K562 (cell line): ENCODE measurements at regions not wholly inside any gene's neighbourhood (a gene's known extent, or its start where the extent isn't known, plus 50 kb on each side); places are given as distances from the start of the nearest gene placed in this dataset.

Source experiments
- ATAC-seq: fragments of 200-7000 bp; cut with Tn5 transposase; 3 replicates; pipeline ENCODE4 v1.9.1; 2020; ENCODE audit warnings: moderate library complexity
- BruUV-seq: library from RNA; stranded (reverse); fragments of 400-500 nt; replicated peaks from 2 replicates; lab custom pipeline; 2021; lab: Mats Ljungman, UMichigan
- CTCF ChIA-PET: fragments of 300-600 bp; formaldehyde crosslinking; extraction: SDS; loops from one replicate; lab custom pipeline; 2021; ENCODE audit warnings: low intra/inter-chr PET ratio; lab: Yijun Ruan, JAX
- POLR2A ChIA-PET: fragments of 300-600, 350-650 bp; sonication (Branson Sonifier 250); formaldehyde crosslinking; extraction: SDS; loops from one replicate; lab custom pipeline; 2021; ENCODE audit warnings: antibody characterized with exemption, inconsistent platforms; lab: Yijun Ruan, JAX
- DNase-seq, 4 experiments: peaks; one replicate each; pipeline versions ENCODE4 v3.0.0 to v3.0.0-alpha.2; 2011 to 2018; ENCODE audit warnings: low spot score in 3 of 4, mixed read lengths in 3 of 4; ENCODE audit errors: extremely low read depth in 1 of 4
- FAIRE-seq: peaks from 2 replicates; lab custom pipeline; 2011; peaks lifted over from hg19 to GRCh38; lab: Jason Lieb, UNC
- H2AFZ ChIP-seq: 2 replicates; pipeline ENCODE4 v1.6.0; 2011; ENCODE audit warnings: low read depth, low read length, control low read depth, inconsistent platforms
- H3K27ac ChIP-seq: fragments of 200-600 bp; 3 replicates; pipeline ENCODE4 v1.8.0; 2011; ENCODE audit warnings: low read depth, mild to moderate bottlenecking, control low read depth, inconsistent platforms, low read length, moderate library complexity, mixed read lengths; ENCODE audit errors: extremely low read depth
- H3K27me3 ChIP-seq, 2 experiments: fragments of 300-600 bp in 1 of 2; 2 replicates in 1 of 2; 3 replicates in 1 of 2; pipeline versions ENCODE4 v1.6.0 to v1.8.0; 2011; ENCODE audit warnings: inconsistent platforms in 2 of 2, low read length in 2 of 2, mild to moderate bottlenecking in 1 of 2, mixed read lengths in 1 of 2, moderate library complexity in 1 of 2; ENCODE audit not compliant: control insufficient read depth in 2 of 2, insufficient read depth in 2 of 2
- H3K36me3 ChIP-seq: fragments of 300-600 bp; 3 replicates; pipeline ENCODE4 v1.8.0; 2011; ENCODE audit warnings: mild to moderate bottlenecking, low read length, inconsistent platforms; ENCODE audit not compliant: control insufficient read depth, insufficient read depth
- H3K4me1 ChIP-seq, 2 experiments: fragments of 200-600 bp in 1 of 2; replicated peaks in 1 of 2; 2 replicates in 1 of 2; 3 replicates in 1 of 2; pipeline versions ENCODE4 v1.5.1 to v1.8.0; 2011; ENCODE audit warnings: inconsistent platforms in 2 of 2, low read length in 2 of 2, mild to moderate bottlenecking in 1 of 2, mixed read lengths in 1 of 2, moderate library complexity in 1 of 2; ENCODE audit not compliant: control insufficient read depth in 2 of 2, insufficient read depth in 2 of 2
- H3K4me2 ChIP-seq: 2 replicates; pipeline ENCODE4 v1.6.1; 2011; ENCODE audit warnings: low read length, control low read depth, inconsistent platforms, mixed read lengths; ENCODE audit not compliant: insufficient read depth
- H3K4me3 ChIP-seq: fragments of 200-600 bp; sonication (generic), shearing (Covaris generic); 2 replicates; pipeline ENCODE4 v1.5.1; 2016; ENCODE audit warnings: control low read depth, inconsistent platforms
- H3K79me2 ChIP-seq: fragments of 200-600 bp; 3 replicates; pipeline ENCODE4 v1.8.0; 2011; ENCODE audit warnings: low read length, inconsistent platforms; ENCODE audit not compliant: control insufficient read depth, insufficient read depth
- H3K9ac ChIP-seq, 2 experiments: 2 replicates each; pipeline versions ENCODE4 v1.6.0 to v1.6.1; 2011; ENCODE audit warnings: low read depth in 2 of 2, low read length in 2 of 2, control low read depth in 1 of 2, inconsistent platforms in 1 of 2, mild to moderate bottlenecking in 1 of 2, mixed read lengths in 1 of 2; ENCODE audit not compliant: insufficient read depth in 1 of 2
- H3K9me1 ChIP-seq: one replicate; pipeline ENCODE4 v1.6.0; 2011; ENCODE audit warnings: inconsistent platforms, mild to moderate bottlenecking, low read length, moderate library complexity; ENCODE audit not compliant: control insufficient read depth, insufficient read depth
- H3K9me3 ChIP-seq: replicated peaks from 2 replicates; pipeline ENCODE4 v1.5.1; 2011; ENCODE audit warnings: low read depth, low read length, inconsistent platforms; ENCODE audit not compliant: control insufficient read depth, insufficient read depth
- H4K20me1 ChIP-seq: replicated peaks from 2 replicates; pipeline ENCODE4 v1.6.1; 2011; ENCODE audit warnings: low read length, inconsistent platforms, mixed read lengths; ENCODE audit not compliant: control insufficient read depth, insufficient read depth
- ATF7 ChIP-seq: fragments of 450-650 bp; IDR thresholded peaks from 2 replicates; pipeline ENCODE4 v1.7.1; 2014; ENCODE audit warnings: mild to moderate bottlenecking, moderate library complexity
- CCNT2 ChIP-seq: IDR thresholded peaks from 2 replicates; pipeline ENCODE4 v1.6.1; 2011; ENCODE audit warnings: borderline replicate concordance, low read depth, mild to moderate bottlenecking, moderate library complexity, mixed read lengths, low read length; ENCODE audit not compliant: insufficient read length; ENCODE audit errors: extremely low read depth
- ETS2 ChIP-seq: IDR thresholded peaks from 2 replicates; pipeline ENCODE4 v1.6.1; 2016; ENCODE audit warnings: borderline replicate concordance, missing genetic modification characterization, mild to moderate bottlenecking, moderate library complexity, missing compliant biosample characterization; ENCODE audit not compliant: poor library complexity, severe bottlenecking
- NCOA1 ChIP-seq: fragments of 450-650 bp; IDR thresholded peaks from 2 replicates; pipeline ENCODE4 v1.6.1; 2016; ENCODE audit warnings: low read depth
- NFIC ChIP-seq: fragments of 450-650 bp; IDR thresholded peaks from 2 replicates; pipeline ENCODE4 v1.6.1; 2017; ENCODE audit warnings: mild to moderate bottlenecking, inconsistent platforms
- NFIX ChIP-seq: fragments of 250-450 bp; sonication (Bioruptor Pico); IDR thresholded peaks from 2 replicates; pipeline ENCODE4 v1.4.0; 2020; ENCODE audit warnings: low read depth, mild to moderate bottlenecking, moderate library complexity
- SIN3A ChIP-seq, 2 experiments: fragments of 150-350 bp in 1 of 2; IDR thresholded peaks; 2 replicates each; pipeline ENCODE4 v1.6.1; 2011 to 2016; ENCODE audit warnings: borderline replicate concordance in 2 of 2, low read depth in 2 of 2, low read length in 2 of 2, mild to moderate bottlenecking in 2 of 2, moderate library complexity in 2 of 2; ENCODE audit not compliant: control insufficient read depth in 1 of 2
- XRCC3 ChIP-seq: fragments of 450-650 bp; IDR thresholded peaks from 2 replicates; pipeline ENCODE4 v1.6.1; 2017; ENCODE audit warnings: mild to moderate bottlenecking, moderate library complexity
- YY1 ChIP-seq, 3 experiments: IDR thresholded peaks; 2 replicates each; pipeline ENCODE4 v1.6.1; 2011; ENCODE audit warnings: low read length in 2 of 3, mild to moderate bottlenecking in 2 of 3, moderate library complexity in 2 of 3, borderline replicate concordance in 1 of 3, control low read depth in 1 of 3, low read depth in 1 of 3; ENCODE audit not compliant: insufficient read depth in 3 of 3, insufficient replicate concordance in 2 of 3, control insufficient read depth in 1 of 3, insufficient read length in 1 of 3; ENCODE audit errors: extremely low read depth in 1 of 3
- ZFX ChIP-seq: sonication (generic); formaldehyde crosslinking; IDR thresholded peaks from 2 replicates; pipeline ENCODE4 v1.8.0; 2022; ENCODE audit warnings: mild to moderate bottlenecking, missing genetic modification reagents, moderate library complexity
- ZNF79 ChIP-seq: fragments of 250-450 bp; sonication (Bioruptor Pico); IDR thresholded peaks from 2 replicates; pipeline ENCODE4 v1.4.0; 2020; ENCODE audit warnings: low read depth, mild to moderate bottlenecking, moderate library complexity
- WGBS: fragments of 100-300 bp; shearing (Covaris generic); methylation state at CpG from one replicate; pipeline ENCODE4 v1.1.6; 2016; ENCODE audit warnings: low coverage, mixed read lengths; ENCODE audit not compliant: insufficient coverage; ENCODE audit errors: missing lambda C conversion rate; 5-methylcytosine and 5-hydroxymethylcytosine counted together
- in situ Hi-C: fragments of 300-500 bp; cut with MboI; formaldehyde crosslinking; loops from 4 replicates; pipeline ENCODE4 v1.15.0; 2018; ENCODE audit warnings: inconsistent platforms, mixed read lengths
- intact Hi-C: fragments of 100-400 bp; cut with micrococcal nuclease; formaldehyde crosslinking; loops from 2 replicates; pipeline ENCODE4 v1.14.2; 2022
- TF ChIP-seq, protein P1 (sequence below): fragments of 150-350 bp; IDR thresholded peaks from 2 replicates; pipeline ENCODE4 v1.6.1; 2014; ENCODE audit warnings: low read depth, mild to moderate bottlenecking, low read length, borderline replicate concordance

DNA sequence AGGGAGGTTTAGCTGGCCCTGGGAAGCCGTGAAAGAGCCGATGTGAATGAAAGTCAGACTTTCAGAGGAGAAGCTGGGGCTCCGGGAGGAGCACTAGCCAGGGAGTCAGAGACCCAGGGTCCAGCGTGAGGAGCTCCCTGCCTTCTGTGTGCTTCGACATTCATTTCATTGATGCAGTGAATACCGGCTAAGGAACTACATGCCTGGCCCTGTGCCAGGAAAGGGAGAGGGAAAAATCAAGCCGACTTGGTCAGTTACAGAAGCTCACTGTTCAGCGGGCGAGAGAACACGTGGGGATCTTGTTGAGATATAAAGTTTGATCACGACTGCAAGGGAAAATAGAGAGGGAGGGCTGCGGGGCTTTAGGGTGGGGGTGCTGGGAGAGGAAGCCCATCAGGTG lies 76.7 kb upstream of the RUNX3 start:
- no peaks in the 10 kb centered on the region for H3K9me1 ChIP-seq
- ATAC-seq (no peak), FAIRE-seq (peak; percentile 19), DNase-seq (no peak)
- intact Hi-C loops = no loop called here
- H3K79me2 ChIP-seq = no peaks in the 10 kb centered on the region
- BruUV-seq = no TSS peak
- CTCF ChIA-PET = no interaction called here
- no peak overlapping the region for H3K27ac ChIP-seq
- no peak overlapping the region for H3K4me3 ChIP-seq
- peaks cover 13% of the 10 kb centered on the region; the same call in 1 of the 2 replicates for H4K20me1 ChIP-seq
- no peaks in the 10 kb centered on the region for H3K4me1 ChIP-seq
- H3K9me3 ChIP-seq = no peaks in the 10 kb centered on the region
- no peaks in the 10 kb centered on the region for H3K36me3 ChIP-seq
- in situ Hi-C loops = no loop called here
- POLR2A ChIA-PET = interaction anchor here (0.6 to 1.8 kb wide), 3 partner anchors 16 to 88 kb away, joined by 3 to 5 read pairs (median 3); no protein-coding TSS in a partner anchor
- peaks cover 37 to 67% of the 10 kb centered on the region in 2 experiments for H3K27me3 ChIP-seq
- no peak overlapping the region for H2AFZ ChIP-seq
- under 1% methylated on average over 12 of the region's 12 CpGs for WGBS
- no peak overlapping the region for H3K9ac ChIP-seq
- TF ChIP-seq NFIC (peak; percentile 94), ZNF79 (CRISPR knock-in tag) (peak; percentile 95), ZFX (CRISPR knock-in tag) (no peak), NFIX (CRISPR knock-in tag) (peak; percentile 66)
- H3K4me2 ChIP-seq = no peak overlapping the region

DNA sequence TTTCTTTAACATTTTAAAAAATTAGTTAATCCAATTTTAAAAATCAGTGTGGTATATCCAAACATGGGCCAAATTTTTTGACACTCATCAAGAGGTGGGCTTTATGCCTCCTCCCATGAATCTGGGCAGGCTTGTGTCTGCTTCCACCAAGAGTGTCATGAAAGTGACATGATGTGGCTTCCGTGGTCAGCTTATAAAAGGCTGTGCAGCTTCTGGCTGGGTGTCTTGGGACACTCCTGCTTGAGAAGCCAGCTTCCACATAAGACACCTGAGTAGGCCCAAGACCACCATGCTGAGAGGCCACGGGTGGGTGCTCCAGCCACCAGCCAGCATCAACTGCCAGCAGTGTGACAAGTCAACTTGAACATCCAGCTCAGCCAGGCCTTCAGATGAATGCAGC lies 74.3 kb upstream of the RUNX3 start:
- intact Hi-C loops = no loop called here

More for the DNA sequence above, 74.3 kb upstream of the RUNX3 start:
- no peaks in the 10 kb centered on the region for H3K79me2 ChIP-seq
- peaks cover 38 to 66% of the 10 kb centered on the region in 2 experiments for H3K27me3 ChIP-seq
- H3K4me2 ChIP-seq = no peak overlapping the region
- H3K4me3 ChIP-seq = no peak overlapping the region
- H3K9me3 ChIP-seq = no peaks in the 10 kb centered on the region
- ATAC-seq (no peak), FAIRE-seq (no peak), DNase-seq (no peak)
- no peaks in the 10 kb centered on the region for H3K4me1 ChIP-seq
- H4K20me1 ChIP-seq = peaks cover 7% of the 10 kb centered on the region; the same call in 1 of the 2 replicates
- ChIA-PET POLR2A (interaction anchor here (1.1 to 1.3 kb wide), 2 partner anchors 7 to 10 kb away, joined by 3 to 4 read pairs; no protein-coding TSS in a partner anchor), CTCF (no interaction called here)
- in situ Hi-C loops = no loop called here
- H3K27ac ChIP-seq = no peak overlapping the region
- 6% methylated on average over 2 of the region's 2 CpGs for WGBS
- TF ChIP-seq, protein P1, sequence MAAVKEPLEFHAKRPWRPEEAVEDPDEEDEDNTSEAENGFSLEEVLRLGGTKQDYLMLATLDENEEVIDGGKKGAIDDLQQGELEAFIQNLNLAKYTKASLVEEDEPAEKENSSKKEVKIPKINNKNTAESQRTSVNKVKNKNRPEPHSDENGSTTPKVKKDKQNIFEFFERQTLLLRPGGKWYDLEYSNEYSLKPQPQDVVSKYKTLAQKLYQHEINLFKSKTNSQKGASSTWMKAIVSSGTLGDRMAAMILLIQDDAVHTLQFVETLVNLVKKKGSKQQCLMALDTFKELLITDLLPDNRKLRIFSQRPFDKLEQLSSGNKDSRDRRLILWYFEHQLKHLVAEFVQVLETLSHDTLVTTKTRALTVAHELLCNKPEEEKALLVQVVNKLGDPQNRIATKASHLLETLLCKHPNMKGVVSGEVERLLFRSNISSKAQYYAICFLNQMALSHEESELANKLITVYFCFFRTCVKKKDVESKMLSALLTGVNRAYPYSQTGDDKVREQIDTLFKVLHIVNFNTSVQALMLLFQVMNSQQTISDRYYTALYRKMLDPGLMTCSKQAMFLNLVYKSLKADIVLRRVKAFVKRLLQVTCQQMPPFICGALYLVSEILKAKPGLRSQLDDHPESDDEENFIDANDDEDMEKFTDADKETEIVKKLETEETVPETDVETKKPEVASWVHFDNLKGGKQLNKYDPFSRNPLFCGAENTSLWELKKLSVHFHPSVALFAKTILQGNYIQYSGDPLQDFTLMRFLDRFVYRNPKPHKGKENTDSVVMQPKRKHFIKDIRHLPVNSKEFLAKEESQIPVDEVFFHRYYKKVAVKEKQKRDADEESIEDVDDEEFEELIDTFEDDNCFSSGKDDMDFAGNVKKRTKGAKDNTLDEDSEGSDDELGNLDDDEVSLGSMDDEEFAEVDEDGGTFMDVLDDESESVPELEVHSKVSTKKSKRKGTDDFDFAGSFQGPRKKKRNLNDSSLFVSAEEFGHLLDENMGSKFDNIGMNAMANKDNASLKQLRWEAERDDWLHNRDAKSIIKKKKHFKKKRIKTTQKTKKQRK = no peak
- TF ChIP-seq NCOA1 (no peak), ETS2 (tag) (no peak), SIN3A (IDR thresholded peaks at IDR 0.05; ENCODE audit: borderline replicate concordance in 2 of 2, control insufficient read depth in 1 of 2, low read depth in 2 of 2, low read length in 2 of 2) (no peak), CCNT2 (no peak), YY1 (IDR thresholded peaks at IDR 0.05; ENCODE audit: borderline replicate concordance in 1 of 3, control insufficient read depth in 1 of 3, extremely low read depth in 1 of 3, insufficient read depth in 3 of 3, insufficient read length in 1 of 3, insufficient replicate concordance in 2 of 3, low read depth in 1 of 3, low read length in 2 of 3) (no peak), ATF7 (no peak), XRCC3 (no peak)
- H3K9ac ChIP-seq = no peak overlapping the region
- BruUV-seq = no TSS peak
- H2AFZ ChIP-seq = no peak overlapping the region
- no peaks in the 10 kb centered on the region for H3K36me3 ChIP-seq
- H3K9me1 ChIP-seq = no peaks in the 10 kb centered on the region
